Upper lobe of right lung (tissue), 1 donor: ENCODE measurements at regions not wholly inside any gene's neighbourhood (a gene's known extent, or its start where the extent isn't known, plus 50 kb on each side); places are given as distances from the start of the nearest gene placed in this dataset.
A peak's percentile ranks its signal among the peaks of the same experiment; 100 is the strongest.

Experiments used
- ATAC-seq: fragments of 200-7000 bp; cut with Tn5 transposase; one replicate; pipeline ENCODE4 v1.9.1; 2020; ENCODE audit warnings: mild to moderate bottlenecking, moderate library complexity
- DNase-seq: peaks from one replicate; pipeline ENCODE4 v3.0.0-alpha.2; 2020
- H3K27ac ChIP-seq: fragments of 200-600 bp; one replicate; pipeline ENCODE4 v1.8.0; 2022
- H3K27me3 ChIP-seq: fragments of 200-600 bp; one replicate; pipeline ENCODE4 v1.8.0; 2022; ENCODE audit warnings: mild to moderate bottlenecking
- H3K36me3 ChIP-seq: fragments of 200-600 bp; one replicate; pipeline ENCODE4 v1.8.0; 2022
- H3K4me1 ChIP-seq: fragments of 200-600 bp; one replicate; pipeline ENCODE4 v1.8.0; 2022
- H3K4me3 ChIP-seq: fragments of 200-600 bp; one replicate; pipeline ENCODE4 v1.8.0; 2022; ENCODE audit warnings: mild to moderate bottlenecking
- H3K9me3 ChIP-seq: fragments of 200-600 bp; one replicate; pipeline ENCODE4 v1.8.0; 2022
- CTCF ChIP-seq: fragments of 200-600 bp; IDR thresholded peaks from one replicate; pipeline ENCODE4 v1.8.0; 2022; ENCODE audit warnings: antibody characterized with exemption
- intact Hi-C: fragments of 100-400 bp; cut with DNase I; formaldehyde crosslinking; loops from one replicate; pipeline ENCODE4 v1.11.0; 2022
- donor health status: DM: no; HTN: yes; CAD: no; lungs with severe emphysema.

- intact Hi-C loops, result loop anchor here (10.0 kb wide), 1 partner anchor 688 kb away; no protein-coding TSS in a partner anchor
- H3K4me3 ChIP-seq, result no peak overlapping the region
Observed at GRCh38 chr2:856456-856855, 94.2 kb upstream of the SNTG2 start.

GRCh38 chr2:856041-856440 lies 94.6 kb upstream of the SNTG2 start:
- H3K4me3 ChIP-seq, result no peak overlapping the region
- ATAC-seq (no peak), DNase-seq (no peak)
- intact Hi-C loops, result loop anchor here (10.0 kb wide), 1 partner anchor 689 kb away; no protein-coding TSS in a partner anchor
- H3K27me3 ChIP-seq, result no peaks in the 10 kb centered on the region
- no peaks in the 10 kb centered on the region for H3K9me3 ChIP-seq
- no peak for TF ChIP-seq CTCF
- no peaks in the 10 kb centered on the region for H3K36me3 ChIP-seq
- no peak overlapping the region for H3K27ac ChIP-seq
- H3K4me1 ChIP-seq, result no peaks in the 10 kb centered on the region

More at GRCh38 chr2:856456-856855, 94.2 kb upstream of the SNTG2 start:
- DNase-seq (no peak), ATAC-seq (no peak)
- Histone ChIP-seq H3K36me3 (no peaks in the 10 kb centered on the region), H3K9me3 (no peaks in the 10 kb centered on the region), H3K27ac (no peak overlapping the region), H3K4me1 (no peaks in the 10 kb centered on the region), H3K27me3 (no peaks in the 10 kb centered on the region)
- TF ChIP-seq CTCF, result no peak

- Histone ChIP-seq H3K27me3 (no peaks in the 10 kb centered on the region), H3K9me3 (no peaks in the 10 kb centered on the region), H3K4me3 (no peak overlapping the region), H3K36me3 (no peaks in the 10 kb centered on the region), H3K27ac (no peak overlapping the region), H3K4me1 (no peaks in the 10 kb centered on the region)
- DNase-seq, result no peak
- intact Hi-C loops, result loop anchor here (10.0 kb wide), 1 partner anchor 690 kb away; no protein-coding TSS in a partner anchor
- no peak for ATAC-seq
- no peak for TF ChIP-seq CTCF
Observed at GRCh38 chr2:855177-855576, 95.5 kb upstream of the SNTG2 start.

- Histone ChIP-seq H3K27ac (no peak overlapping the region), H3K27me3 (no peaks in the 10 kb centered on the region), H3K4me1 (no peaks in the 10 kb centered on the region), H3K36me3 (no peaks in the 10 kb centered on the region), H3K9me3 (no peaks in the 10 kb centered on the region), H3K4me3 (no peak overlapping the region)
- ATAC-seq, result peak; percentile 58
- peak; percentile 61 for TF ChIP-seq CTCF
- DNase-seq, result no peak
- intact Hi-C loops, result loop anchor here (10.0 kb wide), 1 partner anchor 690 kb away; no protein-coding TSS in a partner anchor
Observed at GRCh38 chr2:854460-854859, 96.2 kb upstream of the SNTG2 start.

- Histone ChIP-seq H3K4me3 (no peak overlapping the region), H3K36me3 (no peaks in the 10 kb centered on the region), H3K4me1 (no peaks in the 10 kb centered on the region), H3K9me3 (no peaks in the 10 kb centered on the region), H3K27me3 (no peaks in the 10 kb centered on the region), H3K27ac (no peak overlapping the region)
- DNase-seq (no peak), ATAC-seq (no peak)
- TF ChIP-seq CTCF, result no peak
- intact Hi-C loops, result loop anchor here (10.0 kb wide), 1 partner anchor 691 kb away; no protein-coding TSS in a partner anchor
Observed at GRCh38 chr2:853203-853870, 97.3 kb upstream of the SNTG2 start.
